Epithelial cell of prostate (primary cell): ENCODE measurements at regions not wholly inside any gene's neighbourhood (a gene's known extent, or its start where the extent isn't known, plus 50 kb on each side); places are given as distances from the start of the nearest gene placed in this dataset.
"Not testable (repeated sequence)": the region's sequence is repeated elsewhere in the genome, so short reads cannot be mapped to it uniquely, and the experiment has no call there.

Source experiments
- DNase-seq: peaks from one replicate; pipeline ENCODE4 v3.0.0-alpha.2; 2011; ENCODE audit warnings: low read depth, low spot score
- H3K27ac ChIP-seq: fragments of 450-650 bp; 2 replicates; pipeline ENCODE4 v1.5.1; 2017; ENCODE audit warnings: mild to moderate bottlenecking

DNA sequence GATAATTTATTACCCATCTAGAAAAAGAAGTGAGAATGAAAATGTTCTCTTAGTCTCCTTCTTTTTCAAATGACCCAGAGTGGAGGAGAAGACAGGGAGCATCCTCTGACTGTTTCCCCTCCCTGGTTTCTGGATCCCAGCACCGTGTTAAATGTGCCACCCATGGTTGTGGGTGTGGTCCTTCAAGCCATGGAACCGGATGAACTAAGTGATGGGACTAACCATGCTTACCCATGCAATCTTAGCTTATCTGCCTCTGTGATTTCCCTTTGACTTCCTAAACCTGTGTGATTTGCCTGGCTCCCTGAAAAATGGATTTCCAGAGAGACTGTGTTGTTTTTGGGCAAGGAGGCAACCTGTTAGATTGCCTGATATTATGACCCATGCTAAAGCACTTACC lies 437.1 kb downstream of the MAGEB5 start:
- DNase-seq, result no peak
- no peak overlapping the region for H3K27ac ChIP-seq

DNA sequence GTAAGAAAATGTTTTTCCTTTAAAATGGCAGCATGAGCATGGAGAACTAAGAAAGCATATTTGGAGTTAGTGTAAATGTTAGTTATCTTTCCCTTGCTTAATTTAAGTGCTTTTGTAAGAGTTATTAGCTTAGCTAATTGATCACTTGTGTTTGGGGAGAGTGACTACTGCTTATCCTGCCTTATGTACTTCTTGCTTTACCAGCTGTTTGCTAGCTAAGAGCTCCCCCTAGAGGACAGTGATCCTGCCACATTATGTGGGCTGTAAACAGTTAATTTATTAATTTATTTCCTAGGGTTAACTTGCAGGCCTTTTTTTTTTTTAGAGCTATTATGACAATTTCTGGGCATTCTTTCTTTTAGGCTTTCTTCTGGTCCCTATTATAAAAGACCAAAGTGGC lies 435.8 kb downstream of the MAGEB5 start:
- no peak overlapping the region for H3K27ac ChIP-seq
- DNase-seq, result no peak

DNA sequence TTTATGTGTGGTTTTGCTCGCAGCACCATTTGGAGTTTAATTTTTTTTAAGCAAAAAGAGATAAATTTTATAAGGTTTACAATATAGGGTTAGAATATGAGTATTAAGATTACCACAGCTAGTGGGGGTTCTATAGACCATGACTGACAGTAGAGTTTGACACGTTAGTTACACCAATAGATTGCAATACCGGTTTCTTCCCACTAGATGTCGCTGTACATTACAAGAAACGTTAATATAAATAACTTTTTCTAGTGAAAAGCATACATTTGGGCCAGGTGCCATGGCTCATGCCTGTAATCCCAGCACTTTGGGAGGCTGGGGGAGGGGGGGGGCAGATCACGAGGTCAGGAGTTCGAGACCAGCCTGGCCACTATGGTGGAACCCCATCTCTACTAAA lies 433.6 kb downstream of the MAGEB5 start:
- DNase-seq, result no peak
- H3K27ac ChIP-seq, result no peak overlapping the region

DNA sequence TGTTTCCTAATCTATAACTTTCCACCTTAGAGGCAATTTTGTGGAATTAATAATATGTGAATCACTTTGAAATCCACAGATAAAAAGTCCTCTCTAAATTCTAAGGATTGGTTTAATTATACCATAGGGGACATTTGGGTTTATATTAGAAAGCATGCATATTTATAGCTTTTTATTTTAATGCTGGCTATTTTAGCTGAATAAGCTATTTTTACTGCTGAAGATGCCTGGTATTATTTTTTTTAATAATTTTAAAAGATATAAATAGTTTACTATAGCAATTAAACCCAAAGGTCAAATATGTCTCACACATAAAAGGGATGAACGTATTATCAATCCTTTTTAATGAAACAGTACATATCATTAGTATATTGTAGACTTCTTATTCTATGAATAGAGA lies 415.4 kb downstream of the MAGEB5 start:
- DNase-seq, result no peak
- H3K27ac ChIP-seq, result no peak overlapping the region

DNA sequence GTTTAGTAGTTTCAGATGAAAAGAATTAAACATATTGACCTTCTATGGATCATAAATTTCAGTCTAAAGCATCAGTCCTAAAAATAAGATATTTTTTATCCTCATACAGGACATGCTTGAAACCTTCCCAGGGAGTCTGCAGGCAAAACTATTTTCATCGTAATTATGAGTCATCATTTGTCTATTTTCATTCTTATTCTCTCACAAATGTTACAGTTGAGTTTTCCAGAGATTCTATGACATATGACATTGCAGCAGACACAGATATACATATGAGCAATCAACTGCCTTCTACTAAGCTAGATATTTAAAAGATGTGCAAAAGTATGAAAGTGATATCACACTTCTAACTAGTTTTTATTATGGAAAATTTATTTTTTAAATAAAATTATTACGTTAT lies 398.0 kb downstream of the MAGEB5 start:
- DNase-seq, result no peak
- H3K27ac ChIP-seq, result no peak overlapping the region

DNA sequence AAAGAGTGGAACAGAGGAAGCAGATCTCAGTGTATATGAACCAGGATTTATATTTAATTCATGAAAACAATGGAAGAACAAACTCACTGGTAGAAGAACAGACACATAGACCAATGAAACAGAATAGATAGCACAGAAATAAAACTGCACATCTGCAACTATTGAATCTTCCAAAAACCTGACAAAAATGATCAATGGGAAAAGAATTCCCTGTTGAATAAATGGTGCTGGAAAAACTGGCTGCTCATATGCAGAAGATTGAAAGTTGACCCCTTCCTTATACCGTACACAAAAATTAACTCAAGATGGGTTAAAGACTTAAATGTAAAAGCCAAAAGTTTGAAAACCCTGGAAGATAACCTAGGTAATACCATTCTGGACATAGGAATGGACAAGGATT lies 391.0 kb downstream of the MAGEB5 start:
- DNase-seq, result no peak
- no peak overlapping the region for H3K27ac ChIP-seq

DNA sequence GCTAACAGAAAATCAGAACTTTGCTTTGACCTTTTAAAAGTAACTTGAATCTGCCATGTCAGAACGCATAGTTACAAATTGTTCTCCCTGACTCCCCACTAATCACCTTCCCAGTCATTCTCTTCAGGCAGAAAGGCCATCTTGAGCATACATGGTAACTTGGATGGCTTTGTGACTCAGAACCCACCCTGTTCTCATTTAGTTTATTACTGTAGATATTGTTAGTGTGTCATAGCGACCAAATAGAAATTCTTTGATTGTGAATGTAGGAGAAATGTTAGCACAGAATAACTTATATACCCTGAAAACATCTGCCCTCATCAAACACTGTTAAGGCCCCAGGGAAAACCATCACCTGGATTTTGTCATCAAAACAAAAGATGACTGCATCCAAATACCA lies 382.0 kb downstream of the MAGEB5 start:
- DNase-seq, result no peak
- no peak overlapping the region for H3K27ac ChIP-seq

DNA sequence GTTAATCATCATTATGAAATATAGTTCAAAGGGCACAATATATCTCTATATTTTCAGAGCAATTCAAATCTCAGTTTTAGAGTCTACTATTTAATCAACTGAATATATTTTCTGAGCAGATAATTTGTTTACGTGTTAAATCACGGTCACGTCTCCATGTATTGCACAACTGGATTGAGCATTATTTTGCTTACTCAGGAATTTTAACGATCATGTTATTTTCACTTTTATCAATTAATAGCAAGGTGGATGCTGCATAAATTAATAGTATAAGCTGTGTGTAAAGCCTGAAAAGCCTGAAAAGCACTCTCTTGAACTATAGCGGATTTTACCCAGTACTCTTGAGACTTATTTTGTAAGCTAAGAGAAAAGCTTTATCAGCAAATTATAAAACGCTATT lies 374.9 kb downstream of the MAGEB5 start:
- no peak overlapping the region for H3K27ac ChIP-seq
- DNase-seq, result no peak

DNA sequence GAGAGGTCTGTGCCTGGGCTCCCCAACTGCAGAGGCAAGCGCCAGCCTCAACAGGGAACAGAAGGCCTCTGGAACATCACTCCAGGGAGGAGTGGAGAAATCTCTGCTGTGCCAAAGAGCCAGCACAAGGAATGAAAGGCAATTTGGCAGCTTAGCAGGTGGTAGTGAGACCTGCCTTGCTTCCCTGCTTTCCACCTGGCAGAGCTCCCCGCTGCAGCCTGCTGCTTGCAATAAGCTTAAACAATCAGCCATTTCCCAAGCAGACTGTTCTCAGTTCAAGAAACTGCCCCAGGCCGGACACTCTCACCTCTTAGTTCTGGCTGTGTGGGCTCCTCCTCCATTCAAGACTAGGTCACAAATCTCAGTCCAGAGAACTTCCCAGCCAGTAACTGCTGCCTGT lies 370.6 kb downstream of the MAGEB5 start:
- no peak overlapping the region for H3K27ac ChIP-seq
- DNase-seq, result no peak

DNA sequence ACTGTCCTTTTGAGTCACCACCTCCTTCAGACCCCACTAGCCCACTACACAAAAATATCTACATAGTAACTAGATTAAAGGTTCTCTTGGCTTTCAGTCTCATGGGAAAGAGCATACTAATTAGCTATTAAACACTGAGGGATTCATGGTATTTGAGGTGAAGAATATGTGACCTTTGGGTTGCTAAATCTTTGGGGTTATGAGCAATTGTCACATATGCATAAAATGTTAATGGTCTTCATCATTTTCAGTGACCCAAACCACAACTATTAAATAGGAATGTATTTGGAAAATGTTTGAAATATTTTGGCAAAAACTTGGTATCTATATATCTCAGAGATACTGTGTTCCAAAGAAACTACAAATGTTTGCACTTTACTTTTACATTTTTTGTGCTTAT lies 365.1 kb downstream of the MAGEB5 start:
- no peak overlapping the region for H3K27ac ChIP-seq
- DNase-seq, result no peak

DNA sequence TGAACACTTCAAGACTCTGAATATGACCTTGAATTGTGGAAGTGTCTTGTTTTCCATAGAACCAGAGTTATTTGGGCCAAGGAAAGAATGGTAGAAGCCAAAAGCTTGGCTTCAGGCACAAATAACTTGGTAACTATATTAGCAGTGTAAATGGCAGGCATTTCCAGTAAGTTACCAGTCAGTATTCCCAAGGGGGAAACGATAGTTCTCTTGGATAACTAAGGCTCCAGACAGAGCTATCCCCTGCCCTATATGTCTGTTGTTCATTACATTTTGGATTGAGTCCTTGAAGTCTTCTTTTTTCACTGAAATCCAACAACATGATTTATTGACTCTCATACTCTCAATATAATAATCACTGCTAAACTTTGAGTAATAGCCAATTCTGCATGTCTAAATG lies 364.1 kb downstream of the MAGEB5 start:
- H3K27ac ChIP-seq, result no peak overlapping the region
- DNase-seq, result no peak

DNA sequence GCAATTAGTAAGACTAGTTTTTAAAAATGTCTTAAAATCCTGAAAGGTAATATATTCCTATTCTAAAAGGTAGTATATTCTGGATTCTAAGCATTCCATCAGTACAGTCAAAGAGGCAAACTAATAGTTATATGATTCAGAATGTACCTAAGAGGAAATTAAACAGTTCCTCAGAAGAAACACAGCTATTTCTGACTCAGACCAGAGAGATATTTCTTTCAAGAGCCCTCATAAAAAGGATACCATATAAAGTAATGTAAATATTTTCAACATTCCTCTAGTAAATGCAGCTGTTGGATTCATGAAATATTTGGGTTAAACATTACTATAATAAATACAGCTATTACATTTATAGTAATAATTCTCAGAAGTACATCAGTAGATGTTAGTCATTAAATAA lies 358.3 kb downstream of the MAGEB5 start:
- H3K27ac ChIP-seq, result no peak overlapping the region
- no peak for DNase-seq

DNA sequence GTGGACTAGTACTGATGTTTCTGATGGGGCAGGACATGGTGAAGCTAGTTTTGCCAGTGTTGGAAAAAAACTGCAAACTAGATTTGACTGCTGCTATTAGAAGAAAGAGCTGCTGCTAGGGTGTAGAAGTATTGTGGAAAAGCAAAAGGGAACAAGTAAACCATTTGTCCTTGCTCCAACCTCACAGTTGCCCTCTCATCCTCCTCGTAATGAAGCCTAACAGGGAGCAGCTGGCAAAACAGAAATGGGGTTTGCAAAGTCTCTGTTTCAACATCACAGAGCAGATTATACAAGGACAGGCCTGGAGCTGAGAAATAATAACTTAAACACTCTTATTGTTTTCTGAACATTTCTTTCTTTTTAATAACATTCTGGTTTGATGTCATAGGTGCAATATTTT lies 346.2 kb downstream of the MAGEB5 start:
- no peak overlapping the region for H3K27ac ChIP-seq
- DNase-seq, result no peak

DNA sequence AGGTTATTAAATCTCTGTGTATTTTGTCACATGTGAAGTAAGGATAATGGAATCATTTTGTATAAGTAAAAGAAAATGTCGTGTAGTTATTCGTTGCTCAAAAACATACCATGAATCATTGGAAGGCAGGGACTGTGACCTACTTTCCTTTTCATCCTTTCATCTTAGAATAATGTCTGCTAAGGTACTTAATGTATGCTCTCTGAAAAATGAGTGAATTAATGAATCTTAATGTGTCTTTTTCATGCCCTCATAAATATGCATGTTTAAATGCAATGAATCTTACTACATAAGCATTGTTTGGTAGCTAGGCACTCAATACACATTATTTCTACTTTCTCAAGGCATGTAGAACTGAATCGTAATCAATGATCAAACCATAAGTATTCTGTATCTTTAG lies 343.9 kb downstream of the MAGEB5 start:
- no peak overlapping the region for H3K27ac ChIP-seq
- DNase-seq, result no peak

DNA sequence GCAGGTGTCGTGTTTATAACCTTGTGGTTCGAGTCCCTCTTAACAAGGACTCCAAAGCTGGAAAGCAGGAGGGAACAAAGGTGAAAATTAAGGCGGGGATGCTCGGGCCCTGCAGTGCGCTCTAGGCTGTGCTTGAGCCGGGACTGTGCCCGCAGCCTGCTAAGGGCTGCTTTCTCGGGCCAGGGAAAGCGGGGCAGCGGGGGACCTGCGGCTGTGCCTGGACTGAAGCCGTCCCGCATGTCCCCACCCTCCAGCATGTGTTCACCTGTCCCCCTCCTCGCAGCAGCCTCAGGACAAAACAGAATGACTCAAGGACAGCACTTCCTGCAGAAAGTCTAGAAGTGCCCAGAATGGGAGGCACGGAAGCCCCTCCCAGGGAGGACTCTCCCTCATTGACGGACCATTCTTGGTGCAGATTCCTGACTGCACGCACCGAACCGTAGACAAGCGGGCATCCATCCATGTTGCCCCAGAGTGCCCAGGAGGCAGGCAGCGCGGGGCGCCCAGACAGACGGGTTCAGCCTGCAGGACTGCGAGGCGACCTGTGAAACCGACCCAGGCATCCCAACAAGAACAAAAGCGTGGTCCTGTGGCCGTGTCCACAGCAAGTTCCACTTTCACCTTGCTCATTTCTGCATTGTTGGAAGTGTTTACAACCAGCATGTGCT lies 342.9 kb downstream of the MAGEB5 start:
- H3K27ac ChIP-seq, result no peak overlapping the region
- DNase-seq, result no peak

DNA sequence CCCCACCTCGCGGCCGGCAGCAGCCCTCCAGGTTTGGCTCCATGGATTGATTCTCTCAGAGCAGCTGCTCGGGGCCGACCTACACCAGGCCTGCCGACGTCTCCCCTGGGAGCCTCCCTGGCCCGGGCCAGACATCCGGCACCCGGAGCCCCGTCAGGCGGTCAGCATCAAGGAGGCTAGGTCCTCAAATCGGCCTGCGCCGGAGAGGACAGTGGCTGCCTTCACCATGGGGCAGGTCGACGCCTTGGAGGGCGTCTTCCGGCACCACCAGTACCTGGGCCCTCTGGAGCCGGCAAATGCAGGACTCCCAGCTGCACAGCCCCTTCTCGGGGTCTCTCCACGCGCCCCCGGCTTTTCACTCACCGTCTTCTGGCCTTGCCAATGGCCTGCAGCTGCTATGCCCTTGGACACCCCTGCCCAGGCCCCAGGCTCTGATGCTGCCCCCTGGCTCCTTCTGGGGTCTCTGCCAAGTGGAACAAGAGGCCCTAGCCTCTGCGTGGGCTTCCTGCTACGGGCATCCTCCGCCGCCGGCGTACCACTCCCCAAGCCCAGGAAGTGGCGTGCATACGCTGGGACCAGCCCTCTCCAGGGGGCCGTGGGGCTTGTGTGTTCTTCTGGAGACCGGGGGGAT lies 341.8 kb downstream of the MAGEB5 start:
- H3K27ac ChIP-seq, result no peak overlapping the region
- DNase-seq, result no peak

DNA sequence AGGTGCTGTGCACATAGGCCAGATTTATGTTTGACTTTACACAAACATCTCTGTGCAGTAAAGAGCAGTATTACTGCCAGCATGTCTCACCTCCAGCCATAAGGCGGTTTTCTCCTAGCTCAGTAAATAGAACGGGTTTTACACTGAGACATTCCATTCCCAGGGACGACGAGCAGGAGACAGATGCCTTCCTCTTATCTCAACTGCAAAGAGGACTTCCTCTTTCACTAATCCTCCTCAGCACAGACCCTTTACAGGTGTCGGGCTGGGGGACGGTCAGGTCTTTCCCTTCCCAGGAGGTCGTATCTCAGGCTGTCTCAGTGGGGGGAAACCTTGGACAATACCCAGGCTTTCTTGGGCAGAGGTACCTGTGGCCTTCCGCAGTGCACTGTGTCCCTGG lies 309.8 kb downstream of the MAGEB5 start:
- not testable (repeated sequence) for H3K27ac ChIP-seq, DNase-seq

DNA sequence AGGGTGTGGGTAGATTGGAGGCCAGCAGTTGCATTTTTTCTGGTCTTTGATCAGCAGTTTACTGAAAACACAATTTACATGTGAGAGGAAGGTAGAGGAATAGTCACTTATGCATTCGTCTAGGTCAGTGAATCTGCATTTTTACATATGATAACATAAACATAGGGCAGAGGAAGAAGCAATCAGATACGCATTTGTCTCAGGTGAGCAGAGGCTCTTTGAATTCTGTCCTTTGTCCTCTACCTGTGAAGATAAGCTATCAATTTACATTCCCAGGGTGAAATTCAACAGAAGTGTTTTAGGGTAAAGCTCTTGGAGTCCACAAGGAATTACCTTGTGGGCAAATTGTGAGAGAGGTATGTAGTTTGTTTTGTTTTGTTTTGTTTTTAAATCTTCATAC lies 306.5 kb downstream of the MAGEB5 start:
- no peak overlapping the region for H3K27ac ChIP-seq
- no peak for DNase-seq

DNA sequence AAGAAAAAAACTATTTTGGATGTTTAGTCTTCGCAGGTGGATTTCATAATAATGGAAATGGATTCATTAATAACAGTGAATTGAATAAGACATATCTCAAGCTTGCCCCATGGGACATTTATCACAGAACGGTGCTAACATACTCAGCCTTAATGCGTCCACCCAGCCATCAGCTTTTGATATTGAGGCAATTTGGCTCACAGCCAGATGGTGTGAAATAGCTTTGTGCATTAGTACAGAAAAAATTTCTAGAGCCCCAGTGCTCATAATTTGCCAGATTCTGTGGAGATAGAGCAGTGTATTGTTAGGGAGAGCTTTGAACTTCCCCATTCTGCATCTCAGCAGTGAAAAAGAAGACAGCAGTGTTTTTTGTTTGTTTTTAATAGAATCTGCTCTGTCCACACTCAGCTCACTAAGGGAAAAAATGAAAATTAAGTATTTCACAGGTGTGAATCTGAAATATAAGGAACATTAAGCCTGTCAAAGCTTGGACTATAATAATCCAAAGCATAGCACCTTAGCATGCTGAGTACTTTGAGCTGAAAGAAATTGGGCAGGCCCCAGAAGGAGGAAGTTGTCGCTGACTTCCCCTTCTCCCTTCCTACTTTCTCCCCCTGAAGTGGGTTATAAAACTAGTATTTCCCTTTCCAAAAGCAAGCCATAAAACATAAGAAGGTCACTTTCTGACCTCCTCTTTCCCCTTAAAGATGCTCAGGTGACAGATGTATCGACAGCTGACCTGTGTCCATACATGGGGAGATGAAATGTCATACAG lies 295.8 kb downstream of the MAGEB5 start:
- H3K27ac ChIP-seq, result no peak overlapping the region
- no peak for DNase-seq

DNA sequence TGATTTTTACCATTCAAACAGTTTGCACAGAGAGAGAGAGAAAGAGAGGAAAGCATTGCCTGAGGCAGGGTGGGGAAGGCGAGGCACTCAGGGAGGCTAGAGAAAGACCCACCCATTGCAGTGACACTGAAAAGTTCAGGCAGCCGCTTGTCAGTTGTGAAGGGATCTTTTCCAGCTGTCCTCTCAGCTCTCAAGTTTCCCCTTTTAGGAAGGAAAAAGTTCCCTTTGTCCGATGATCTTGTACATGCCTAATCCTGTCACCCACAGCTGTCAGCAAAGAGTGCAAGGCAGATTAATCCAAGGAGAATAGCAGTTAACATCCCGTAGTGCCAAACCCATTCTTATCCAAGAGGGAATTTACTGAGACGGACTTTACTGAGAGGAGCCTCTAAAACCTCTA lies 255.0 kb downstream of the MAGEB5 start:
- no peak for DNase-seq
- no peak overlapping the region for H3K27ac ChIP-seq

DNA sequence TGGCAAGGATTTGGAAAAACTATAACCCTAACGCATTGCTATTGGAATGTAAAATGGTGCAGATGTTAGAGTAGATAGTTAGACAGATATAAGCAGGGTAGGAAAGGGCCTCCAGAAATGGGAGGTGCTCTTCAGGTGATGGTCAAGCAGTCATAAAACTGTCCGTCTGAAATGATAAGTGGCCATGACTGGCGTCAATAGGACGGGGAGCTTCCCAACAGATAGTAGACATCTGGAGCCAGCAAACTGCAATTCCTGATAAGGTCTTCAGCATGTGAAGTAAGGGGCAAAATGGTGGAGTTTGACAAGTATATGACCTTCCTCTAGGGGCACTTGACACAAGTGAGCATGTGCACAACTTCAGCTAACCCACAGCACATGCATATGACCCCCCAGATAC lies 250.4 kb downstream of the MAGEB5 start:
- DNase-seq, result no peak
- H3K27ac ChIP-seq, result no peak overlapping the region

DNA sequence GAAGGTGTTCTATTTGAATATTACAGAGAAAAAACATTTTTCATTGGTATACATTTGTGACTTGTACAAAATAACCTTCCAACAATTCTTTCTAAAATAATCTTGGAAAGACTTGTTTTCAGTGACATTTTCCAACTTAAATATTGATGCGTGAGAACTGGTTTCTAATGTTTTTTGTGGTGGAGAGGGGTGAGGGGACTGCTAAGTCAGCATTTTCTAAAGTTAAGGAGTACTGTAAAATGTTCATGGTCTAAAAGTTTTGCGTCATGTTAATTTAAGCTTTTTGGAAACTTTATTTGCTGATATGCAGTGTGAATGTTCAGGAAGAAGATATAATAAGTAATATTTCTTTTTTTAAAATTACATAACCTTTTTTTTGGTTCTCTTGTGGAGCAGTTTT lies 229.3 kb downstream of the MAGEB5 start:
- DNase-seq, result no peak
- H3K27ac ChIP-seq, result no peak overlapping the region
